Adrenal gland (tissue), 5 donors: ENCODE measurements at regions not wholly inside any gene's neighbourhood (a gene's known extent, or its start where the extent isn't known, plus 50 kb on each side); places are given as distances from the start of the nearest gene placed in this dataset.

Source experiments
- CTCF ChIP-seq, 6 experiments: fragments of 450-650 bp in 4 of 6; fragments of 200-600 bp in 2 of 6; sonication (generic) in 1 of 6; IDR thresholded peaks; 1 replicate in 5 of 6; 2 replicates in 1 of 6; pipeline versions ENCODE4 v1.5.1 to v1.8.0; 2016 to 2021; ENCODE audit warnings: antibody characterized with exemption in 6 of 6, mild to moderate bottlenecking in 2 of 6, moderate library complexity in 1 of 6
- POLR2A ChIP-seq, 2 donors: fragments of 450-650 bp; IDR thresholded peaks; one replicate each; pipeline ENCODE4 v1.6.1; 2017; ENCODE audit warnings: antibody characterized with exemption in 2 of 2, mild to moderate bottlenecking in 2 of 2, moderate library complexity in 1 of 2
- donor health status: DM: no; HTN: no; CAD: no.

GRCh38 chr5:62111428-62111827 lies 194.6 kb upstream of the KIF2A start:
- TF ChIP-seq CTCF (IDR thresholded peaks at IDR 0.05) (no peak), POLR2A (IDR thresholded peaks at IDR 0.05) (no peak)
